ENCODE measurements at regions not wholly inside any gene's neighbourhood (a gene's known extent, or its start where the extent isn't known, plus 50 kb on each side); places are given as distances from the start of the nearest gene placed in this dataset.
"Not testable (repeated sequence)": the region's sequence is repeated elsewhere in the genome, so short reads cannot be mapped to it uniquely, and the experiment has no call there.

DNA sequence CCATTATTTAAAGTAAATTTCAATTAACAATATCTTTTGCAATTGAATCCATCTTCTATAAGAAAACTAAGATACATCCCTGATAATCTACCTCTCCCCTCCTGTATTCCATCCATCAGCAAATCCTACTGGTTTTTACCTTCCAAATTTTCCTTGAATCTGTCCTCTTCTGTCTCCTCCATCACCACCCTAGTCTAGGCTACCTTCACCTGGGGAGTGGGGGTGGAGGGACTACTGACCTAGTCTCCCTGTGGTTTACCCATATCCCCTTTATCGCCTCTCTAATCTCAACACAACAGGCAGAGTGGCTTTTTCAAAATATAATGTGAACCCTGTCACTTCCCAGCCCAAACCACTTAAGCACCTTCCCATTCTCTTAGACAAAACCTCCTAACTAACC, 327.8 kb downstream of the FAM72C start:
- TF ChIP-seq, protein P1, sequence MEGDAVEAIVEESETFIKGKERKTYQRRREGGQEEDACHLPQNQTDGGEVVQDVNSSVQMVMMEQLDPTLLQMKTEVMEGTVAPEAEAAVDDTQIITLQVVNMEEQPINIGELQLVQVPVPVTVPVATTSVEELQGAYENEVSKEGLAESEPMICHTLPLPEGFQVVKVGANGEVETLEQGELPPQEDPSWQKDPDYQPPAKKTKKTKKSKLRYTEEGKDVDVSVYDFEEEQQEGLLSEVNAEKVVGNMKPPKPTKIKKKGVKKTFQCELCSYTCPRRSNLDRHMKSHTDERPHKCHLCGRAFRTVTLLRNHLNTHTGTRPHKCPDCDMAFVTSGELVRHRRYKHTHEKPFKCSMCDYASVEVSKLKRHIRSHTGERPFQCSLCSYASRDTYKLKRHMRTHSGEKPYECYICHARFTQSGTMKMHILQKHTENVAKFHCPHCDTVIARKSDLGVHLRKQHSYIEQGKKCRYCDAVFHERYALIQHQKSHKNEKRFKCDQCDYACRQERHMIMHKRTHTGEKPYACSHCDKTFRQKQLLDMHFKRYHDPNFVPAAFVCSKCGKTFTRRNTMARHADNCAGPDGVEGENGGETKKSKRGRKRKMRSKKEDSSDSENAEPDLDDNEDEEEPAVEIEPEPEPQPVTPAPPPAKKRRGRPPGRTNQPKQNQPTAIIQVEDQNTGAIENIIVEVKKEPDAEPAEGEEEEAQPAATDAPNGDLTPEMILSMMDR (IDR thresholded peaks at IDR 0.05 in 8 of 11, conservative IDR thresholded peaks at IDR 0.05 in 3 of 11): not testable (repeated sequence)
- not testable (repeated sequence) for TF ChIP-seq POLR2A (IDR thresholded peaks at IDR 0.05)
